ENCODE measurements at regions not wholly inside any gene's neighbourhood (a gene's known extent, or its start where the extent isn't known, plus 50 kb on each side); places are given as distances from the start of the nearest gene placed in this dataset.
A peak's percentile ranks its signal among the peaks of the same experiment; 100 is the strongest.

GRCh38 chr2:239520811-239521517 lies 120.1 kb upstream of the HDAC4 start:
- DNase-seq, result no peak

DNA sequence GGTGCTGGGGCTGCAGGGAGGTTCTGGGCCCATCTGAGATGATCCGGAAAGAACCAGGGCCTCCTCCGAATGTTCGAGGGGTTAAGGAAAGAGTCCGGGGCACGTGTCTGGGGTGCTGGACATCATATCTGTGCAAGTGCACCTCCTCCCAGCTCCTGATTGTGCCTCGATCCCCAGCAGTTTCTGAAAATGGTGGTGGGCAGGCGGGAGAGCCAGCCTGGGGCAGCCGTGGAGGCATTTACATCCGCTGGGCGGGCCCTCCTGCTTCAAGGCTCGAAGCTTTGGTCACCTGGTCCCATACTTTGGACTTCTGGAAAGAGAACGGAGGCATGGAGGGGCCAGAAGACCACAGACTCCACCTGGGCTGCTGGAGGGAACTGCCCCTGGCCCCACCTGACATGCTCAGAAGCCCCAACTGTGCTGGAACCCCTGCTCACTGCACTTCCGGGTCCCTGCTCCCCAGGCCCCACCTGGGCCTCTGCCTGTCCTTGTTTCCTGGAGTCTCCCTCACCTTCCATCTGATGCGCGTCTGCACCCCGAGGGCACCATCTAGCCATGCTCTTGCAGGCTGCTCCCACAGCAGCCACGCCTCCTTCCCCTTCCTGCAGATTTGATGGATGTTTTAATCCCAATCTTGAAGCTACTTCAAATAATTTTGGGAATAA lies 119.2 kb upstream of the HDAC4 start:
- DNase-seq, result no peak

DNA sequence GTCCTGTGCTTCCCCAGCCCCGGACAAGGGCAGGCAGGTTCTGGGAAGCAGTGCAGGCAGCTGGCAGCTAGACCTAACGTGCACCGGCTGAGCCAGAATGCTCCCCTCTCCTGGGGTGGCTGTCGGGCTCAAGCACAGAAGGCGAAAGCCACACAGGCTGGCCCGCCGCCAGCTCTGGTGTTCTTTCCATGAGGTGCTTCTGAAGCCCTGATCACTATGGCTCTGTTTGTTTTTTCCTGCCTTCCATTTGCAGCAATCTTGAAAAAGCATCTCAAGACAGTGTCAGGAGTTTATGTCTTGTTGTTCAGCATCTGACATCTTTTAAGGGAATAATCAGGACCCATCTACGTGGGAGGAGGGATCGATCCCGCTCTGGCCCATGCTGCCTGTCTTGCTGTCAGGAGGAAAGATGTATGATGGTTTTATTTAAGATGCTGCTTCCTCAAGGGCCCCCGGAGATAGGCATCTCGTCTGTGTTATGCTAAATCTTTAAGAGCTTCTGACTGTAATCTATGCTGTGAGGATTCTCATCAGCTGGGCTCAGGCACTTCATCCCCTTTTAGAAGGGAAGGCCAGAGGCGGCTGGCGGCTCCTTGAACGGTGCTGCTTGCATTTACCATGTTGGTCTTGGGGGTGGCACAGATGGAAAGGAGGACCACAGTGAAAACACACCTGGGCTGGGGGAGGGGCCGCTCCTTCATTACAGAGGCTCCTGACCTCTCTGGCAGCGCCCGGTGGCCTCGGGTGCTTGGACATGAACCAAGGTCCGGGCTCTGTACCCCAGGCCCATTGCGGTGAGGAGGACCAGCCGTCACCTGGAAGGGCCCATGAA lies 118.5 kb upstream of the HDAC4 start:
- no peak for DNase-seq

DNA sequence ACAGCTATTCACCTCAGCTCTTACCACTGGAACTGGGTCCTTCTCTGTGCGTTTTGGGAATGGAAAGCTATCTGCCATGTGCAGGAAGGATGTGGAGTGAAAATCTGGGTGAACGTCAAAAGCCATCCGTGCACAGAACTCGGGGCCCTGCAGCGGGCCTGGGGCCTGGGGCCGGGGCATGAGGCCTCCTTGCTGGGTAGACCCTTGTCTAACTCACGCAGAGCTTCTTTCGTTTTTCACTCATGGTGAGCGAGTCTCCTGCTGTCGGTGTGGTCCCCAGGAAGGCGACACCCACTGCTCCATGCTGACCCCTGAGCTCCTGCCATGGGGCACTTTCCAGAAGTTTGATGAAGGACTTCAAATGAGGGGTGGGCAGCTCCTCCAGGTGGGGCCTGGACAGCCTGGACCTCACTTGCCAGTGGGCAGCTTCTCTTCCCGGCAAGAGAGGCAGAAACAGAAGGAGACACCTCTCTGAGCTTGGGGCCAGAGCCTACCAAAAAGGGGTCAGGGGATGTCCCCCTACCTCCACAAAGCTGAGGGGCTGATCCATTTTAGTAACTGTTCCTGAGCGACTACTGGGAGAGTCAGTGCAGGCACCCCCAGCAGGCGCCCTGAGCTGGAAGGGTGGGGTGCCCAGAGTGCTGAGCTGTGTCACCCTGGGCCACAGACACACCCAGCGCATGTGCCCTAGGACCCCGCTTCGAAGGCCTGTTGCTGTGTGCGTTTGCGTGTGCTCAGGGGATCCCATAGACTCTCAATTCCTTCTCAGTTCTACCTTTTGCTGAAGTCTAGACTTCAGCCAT lies 117.7 kb upstream of the HDAC4 start:
- no peak for DNase-seq

DNA sequence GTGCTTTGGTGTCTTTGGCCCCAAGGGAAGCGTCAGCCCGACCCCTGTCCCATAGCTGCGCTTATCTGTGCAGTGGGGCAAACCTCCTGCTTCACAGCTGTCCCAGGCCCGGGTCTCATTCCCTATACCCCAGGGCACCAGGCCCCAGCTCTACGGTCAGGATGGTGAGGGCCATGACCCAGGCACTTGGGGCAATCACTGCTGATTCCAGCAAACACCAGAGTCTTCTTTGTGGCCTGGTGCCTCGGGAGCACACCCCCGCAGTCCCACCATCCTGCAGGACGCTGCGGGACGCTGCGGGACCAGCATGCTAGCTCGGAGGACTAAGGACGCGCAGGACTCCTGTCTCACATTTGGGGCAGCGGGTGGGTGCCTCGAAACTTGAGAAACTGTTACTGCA lies 116.9 kb upstream of the HDAC4 start:
- no peak for DNase-seq

DNA sequence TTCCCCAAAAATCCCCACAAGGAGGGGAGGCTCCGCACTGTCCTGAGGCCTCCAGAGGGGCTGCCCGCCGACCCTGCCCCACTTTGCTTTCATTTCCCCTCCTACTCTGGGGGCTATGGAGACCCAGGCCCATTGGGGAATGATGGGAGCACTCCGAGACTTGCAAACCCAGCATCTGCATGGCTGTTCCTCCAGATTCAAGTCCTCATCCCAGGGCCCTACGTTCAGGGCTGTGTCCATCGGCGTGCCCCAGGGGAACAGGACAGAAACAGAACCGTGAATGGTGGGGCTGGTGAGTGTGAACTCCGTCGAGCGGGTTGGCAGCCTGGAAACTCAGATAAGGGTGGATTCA lies 116.1 kb upstream of the HDAC4 start:
- no peak for DNase-seq

- DNase-seq, result no peak
Measured at GRCh38 chr2:239516286-239516953, 115.6 kb upstream of the HDAC4 start.

DNA sequence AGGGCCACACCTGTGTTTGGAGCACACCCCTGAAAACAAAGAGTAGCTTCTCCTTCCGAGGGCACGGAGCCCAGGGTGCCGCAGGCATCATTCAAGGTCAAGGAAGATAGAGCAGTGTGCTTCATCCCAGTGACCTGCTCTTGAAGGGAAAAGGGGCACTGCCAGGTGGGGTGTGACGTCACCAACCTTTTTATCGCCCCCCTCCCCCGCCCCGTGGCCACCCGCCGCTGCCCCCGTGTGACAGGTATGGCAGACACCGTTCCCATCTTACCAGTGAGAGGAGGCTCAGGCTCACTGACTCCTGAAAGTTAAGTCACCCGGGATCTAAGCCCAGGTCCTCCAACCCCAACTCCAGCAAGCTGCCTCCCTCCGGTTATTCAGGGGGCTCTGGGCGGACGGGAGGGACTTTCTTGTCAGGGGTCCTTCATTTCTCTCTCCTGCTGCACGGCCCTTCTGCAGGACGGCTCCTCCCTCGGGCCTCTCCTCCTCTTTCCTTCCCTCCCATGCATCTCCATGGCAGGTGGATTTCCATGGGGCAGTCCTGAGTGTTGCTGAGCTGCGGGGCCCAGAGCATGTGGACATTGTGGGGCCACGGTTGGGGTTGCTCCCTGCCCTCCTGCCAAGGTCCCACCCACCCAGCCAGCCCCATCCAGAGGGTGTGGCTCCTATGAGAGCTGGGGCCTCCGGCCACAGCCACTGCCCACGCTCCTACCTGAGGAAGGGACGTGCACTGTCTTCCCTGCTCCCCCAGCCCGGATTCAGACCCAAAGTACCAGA lies 114.1 kb upstream of the HDAC4 start:
- no peak for DNase-seq

- DNase-seq, result no peak
Measured at GRCh38 chr2:239512054-239512453, 111.2 kb upstream of the HDAC4 start.

GRCh38 chr2:239509373-239510143 lies 108.7 kb upstream of the HDAC4 start:
- DNase-seq, result no peak

- DNase-seq, result no peak
Measured at GRCh38 chr2:239508261-239508660, 107.4 kb upstream of the HDAC4 start.

DNA sequence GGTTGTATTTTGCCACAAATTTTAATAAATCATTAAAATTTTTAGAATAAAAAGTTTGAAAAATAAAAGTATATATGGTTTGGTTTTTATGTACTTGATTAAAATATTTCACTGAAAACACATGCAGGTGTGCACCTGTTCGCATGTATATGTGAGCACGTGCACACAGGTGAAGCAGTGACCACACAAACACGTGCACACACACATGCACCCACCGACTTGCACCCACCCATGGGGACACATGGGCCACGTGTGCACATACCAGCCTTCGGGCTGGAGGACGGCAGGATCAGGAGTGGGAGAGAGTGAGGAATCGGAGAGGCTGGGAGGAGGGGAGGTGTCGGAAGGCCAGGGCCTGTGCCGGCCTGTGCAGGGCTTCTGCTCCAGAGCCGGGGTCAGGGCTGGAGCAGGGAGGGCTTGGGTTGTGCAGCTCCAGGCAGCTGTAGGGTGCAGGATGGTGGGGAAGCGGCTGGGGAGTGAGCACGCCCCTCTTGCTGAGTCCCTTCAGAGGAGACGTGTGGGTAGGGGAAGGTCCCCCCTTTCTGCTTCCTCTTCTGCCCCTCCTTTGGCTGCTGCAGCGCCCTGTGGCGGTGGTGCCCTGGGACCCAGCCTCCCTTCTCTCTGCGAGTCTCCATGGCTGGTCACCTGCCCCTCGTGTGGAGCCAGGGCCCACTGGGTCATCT lies 106.9 kb upstream of the HDAC4 start:
- peak; percentile 13 for DNase-seq

DNA sequence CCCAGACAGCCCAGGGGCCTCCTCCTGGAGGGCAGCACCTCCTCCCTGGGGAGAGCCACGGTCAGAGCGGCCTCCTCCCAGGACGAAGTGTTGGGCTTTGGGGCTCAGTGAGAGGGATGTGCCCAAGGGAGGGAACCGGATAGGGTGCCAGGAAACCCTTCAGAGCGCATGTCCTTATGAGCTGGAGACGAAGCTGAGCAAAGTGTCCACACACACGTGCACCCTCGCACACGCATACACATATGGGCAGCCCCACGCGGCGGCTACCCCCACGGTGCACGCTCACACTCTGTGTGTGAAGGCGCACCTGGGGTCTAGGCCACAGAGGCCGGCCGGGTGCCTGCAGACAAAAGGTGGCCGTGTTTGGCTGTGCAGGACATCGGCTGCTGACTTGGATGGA lies 106.1 kb upstream of the HDAC4 start:
- no peak for DNase-seq

DNA sequence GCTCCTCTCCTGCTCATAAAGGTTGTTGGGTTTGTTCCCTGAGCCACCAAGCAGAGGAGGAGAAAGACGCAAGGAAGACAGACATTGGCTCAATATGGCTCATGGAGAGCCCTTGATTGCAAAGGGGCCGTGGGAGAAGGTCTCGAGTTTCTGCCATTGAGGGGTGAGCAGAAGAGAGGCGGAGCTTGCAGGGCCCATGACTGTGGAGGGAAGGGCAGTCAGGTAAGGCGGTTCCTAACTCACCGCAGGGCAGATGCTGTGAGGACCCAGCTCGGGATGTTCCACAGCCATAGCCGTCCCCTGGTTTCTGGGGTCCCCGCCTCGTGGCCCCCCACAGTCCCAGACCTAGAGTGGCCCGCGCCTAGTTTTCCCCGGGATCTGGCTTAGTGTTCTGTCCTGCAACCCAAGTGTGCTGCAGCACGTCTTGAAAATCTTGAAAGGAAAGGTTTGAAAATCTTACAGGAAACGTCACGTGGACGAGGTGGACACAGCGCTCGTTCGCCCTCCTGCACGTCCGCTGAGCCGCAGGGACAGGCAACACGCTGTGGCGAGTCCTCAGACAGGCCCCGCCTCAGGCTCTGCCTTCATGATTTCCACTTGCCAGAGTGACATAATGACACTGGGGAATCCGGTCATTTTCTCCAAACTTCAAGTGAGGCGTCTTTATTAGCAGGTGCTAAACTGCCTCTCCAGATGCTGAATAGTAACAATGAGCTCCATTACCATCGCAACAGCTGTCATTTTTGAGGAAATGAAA lies 105.5 kb upstream of the HDAC4 start:
- DNase-seq, result no peak

- DNase-seq, result no peak
Measured at GRCh38 chr2:239504643-239505235, 103.9 kb upstream of the HDAC4 start.

DNA sequence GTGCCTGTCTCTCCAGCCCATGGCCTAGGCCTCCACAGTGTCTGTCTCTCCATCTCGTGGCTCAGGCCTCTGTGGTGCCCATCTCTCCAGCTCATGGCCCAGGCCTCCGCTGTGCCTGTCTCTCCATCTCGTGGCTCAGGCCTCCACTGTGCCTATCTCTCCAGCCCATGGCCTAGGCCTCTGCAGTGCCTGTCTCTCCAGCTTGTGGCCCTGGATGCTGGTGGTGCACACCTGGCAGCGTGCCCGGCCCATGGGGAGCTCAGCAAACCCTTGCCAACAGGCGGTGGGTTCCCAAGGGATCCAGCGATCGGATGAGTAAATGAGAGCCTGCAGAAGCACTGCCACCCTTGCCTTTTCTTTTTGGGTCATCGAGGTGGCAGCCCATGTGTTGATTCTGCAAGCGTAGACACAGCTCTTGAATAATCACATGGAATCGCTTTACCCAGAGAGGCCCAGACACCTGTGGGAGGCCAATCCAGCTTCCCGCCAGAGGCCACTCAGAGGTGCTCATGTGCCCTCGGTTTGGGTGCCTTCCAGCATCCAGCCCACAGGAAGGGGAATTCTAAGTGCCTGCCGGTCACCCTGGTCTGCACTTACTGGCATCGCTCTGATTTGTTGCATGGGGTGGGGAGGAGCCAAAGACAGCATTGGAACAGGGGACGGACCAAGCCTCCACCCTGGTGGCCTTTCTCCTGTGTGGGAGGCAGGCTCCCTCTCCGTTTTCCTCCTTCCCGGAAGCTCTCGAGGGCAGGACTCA lies 101.8 kb upstream of the HDAC4 start:
- no peak for DNase-seq

GRCh38 chr2:239500574-239501550 lies 100.0 kb upstream of the HDAC4 start:
- peak; percentile 93 for DNase-seq
